ENCODE measurements at regions not wholly inside any gene's neighbourhood (a gene's known extent, or its start where the extent isn't known, plus 50 kb on each side); places are given as distances from the start of the nearest gene placed in this dataset.

DNA sequence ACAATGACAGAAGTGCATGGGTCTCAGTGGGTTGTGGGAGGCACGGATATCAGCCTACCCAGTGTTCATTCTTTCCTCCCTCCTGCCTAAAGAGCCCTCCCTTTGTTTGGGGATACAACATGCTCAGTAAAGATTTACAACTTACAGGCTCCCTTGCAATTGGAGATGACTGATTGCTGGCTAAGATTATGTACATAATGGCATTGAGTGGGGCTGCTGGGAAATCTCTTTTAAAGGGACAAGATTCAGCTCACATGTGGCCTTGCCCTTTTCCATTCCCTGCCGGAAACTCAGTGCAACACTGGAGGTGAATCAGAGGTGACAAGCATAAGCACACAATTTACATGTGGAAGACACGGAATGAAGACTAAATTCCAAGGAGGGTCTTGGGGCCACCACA lies 83.7 kb upstream of the CHRM3 start:
- H3K79me2 ChIP-seq (replicated peaks; ENCODE audit: insufficient read depth, low read length), result no peaks in the 10 kb centered on the region
- no peaks in the 10 kb centered on the region for H4K20me1 ChIP-seq (ENCODE audit: insufficient read depth)
- no peaks in the 10 kb centered on the region for H3K36me3 ChIP-seq (ENCODE audit: insufficient read depth, low read length)
- H3K27me3 ChIP-seq (ENCODE audit: insufficient read depth, low read depth, low read length), result no peaks in the 10 kb centered on the region
- no peak overlapping the region for H3K9ac ChIP-seq (ENCODE audit: low read length)
- H2AFZ ChIP-seq (ENCODE audit: low read depth, low read length), result no peak overlapping the region
- H3K27ac ChIP-seq (ENCODE audit: low read length), result no peak overlapping the region
- H3K4me3 ChIP-seq (ENCODE audit: low read length), result no peak overlapping the region
- H3K9me2 ChIP-seq (ENCODE audit: insufficient read depth, low read length), result no peaks in the 10 kb centered on the region
- TF ChIP-seq SMC3 (conservative IDR thresholded peaks at IDR 0.05; ENCODE audit: poor library complexity), result no peak
- TF ChIP-seq, protein P1, sequence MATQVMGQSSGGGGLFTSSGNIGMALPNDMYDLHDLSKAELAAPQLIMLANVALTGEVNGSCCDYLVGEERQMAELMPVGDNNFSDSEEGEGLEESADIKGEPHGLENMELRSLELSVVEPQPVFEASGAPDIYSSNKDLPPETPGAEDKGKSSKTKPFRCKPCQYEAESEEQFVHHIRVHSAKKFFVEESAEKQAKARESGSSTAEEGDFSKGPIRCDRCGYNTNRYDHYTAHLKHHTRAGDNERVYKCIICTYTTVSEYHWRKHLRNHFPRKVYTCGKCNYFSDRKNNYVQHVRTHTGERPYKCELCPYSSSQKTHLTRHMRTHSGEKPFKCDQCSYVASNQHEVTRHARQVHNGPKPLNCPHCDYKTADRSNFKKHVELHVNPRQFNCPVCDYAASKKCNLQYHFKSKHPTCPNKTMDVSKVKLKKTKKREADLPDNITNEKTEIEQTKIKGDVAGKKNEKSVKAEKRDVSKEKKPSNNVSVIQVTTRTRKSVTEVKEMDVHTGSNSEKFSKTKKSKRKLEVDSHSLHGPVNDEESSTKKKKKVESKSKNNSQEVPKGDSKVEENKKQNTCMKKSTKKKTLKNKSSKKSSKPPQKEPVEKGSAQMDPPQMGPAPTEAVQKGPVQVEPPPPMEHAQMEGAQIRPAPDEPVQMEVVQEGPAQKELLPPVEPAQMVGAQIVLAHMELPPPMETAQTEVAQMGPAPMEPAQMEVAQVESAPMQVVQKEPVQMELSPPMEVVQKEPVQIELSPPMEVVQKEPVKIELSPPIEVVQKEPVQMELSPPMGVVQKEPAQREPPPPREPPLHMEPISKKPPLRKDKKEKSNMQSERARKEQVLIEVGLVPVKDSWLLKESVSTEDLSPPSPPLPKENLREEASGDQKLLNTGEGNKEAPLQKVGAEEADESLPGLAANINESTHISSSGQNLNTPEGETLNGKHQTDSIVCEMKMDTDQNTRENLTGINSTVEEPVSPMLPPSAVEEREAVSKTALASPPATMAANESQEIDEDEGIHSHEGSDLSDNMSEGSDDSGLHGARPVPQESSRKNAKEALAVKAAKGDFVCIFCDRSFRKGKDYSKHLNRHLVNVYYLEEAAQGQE (IDR thresholded peaks at IDR 0.05; ENCODE audit: borderline replicate concordance), result no peak
- no peak for TF ChIP-seq EP300 (conservative IDR thresholded peaks at IDR 0.05; ENCODE audit: poor library complexity, severe bottlenecking)
- TF ChIP-seq, protein P2, sequence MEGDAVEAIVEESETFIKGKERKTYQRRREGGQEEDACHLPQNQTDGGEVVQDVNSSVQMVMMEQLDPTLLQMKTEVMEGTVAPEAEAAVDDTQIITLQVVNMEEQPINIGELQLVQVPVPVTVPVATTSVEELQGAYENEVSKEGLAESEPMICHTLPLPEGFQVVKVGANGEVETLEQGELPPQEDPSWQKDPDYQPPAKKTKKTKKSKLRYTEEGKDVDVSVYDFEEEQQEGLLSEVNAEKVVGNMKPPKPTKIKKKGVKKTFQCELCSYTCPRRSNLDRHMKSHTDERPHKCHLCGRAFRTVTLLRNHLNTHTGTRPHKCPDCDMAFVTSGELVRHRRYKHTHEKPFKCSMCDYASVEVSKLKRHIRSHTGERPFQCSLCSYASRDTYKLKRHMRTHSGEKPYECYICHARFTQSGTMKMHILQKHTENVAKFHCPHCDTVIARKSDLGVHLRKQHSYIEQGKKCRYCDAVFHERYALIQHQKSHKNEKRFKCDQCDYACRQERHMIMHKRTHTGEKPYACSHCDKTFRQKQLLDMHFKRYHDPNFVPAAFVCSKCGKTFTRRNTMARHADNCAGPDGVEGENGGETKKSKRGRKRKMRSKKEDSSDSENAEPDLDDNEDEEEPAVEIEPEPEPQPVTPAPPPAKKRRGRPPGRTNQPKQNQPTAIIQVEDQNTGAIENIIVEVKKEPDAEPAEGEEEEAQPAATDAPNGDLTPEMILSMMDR (IDR thresholded peaks at IDR 0.05; ENCODE audit: poor library complexity, severe bottlenecking), result no peak
- TF ChIP-seq RAD21 (conservative IDR thresholded peaks at IDR 0.05), result no peak
- TF ChIP-seq EZH2 (IDR thresholded peaks at IDR 0.05; ENCODE audit: borderline replicate concordance, insufficient read depth, low read length, poor library complexity, severe bottlenecking), result no peak
- TF ChIP-seq MXI1 (conservative IDR thresholded peaks at IDR 0.05; ENCODE audit: poor library complexity, severe bottlenecking), result no peak
- no peak for TF ChIP-seq TAF1 (IDR thresholded peaks at IDR 0.05; ENCODE audit: low read depth)
- no peak for TF ChIP-seq POLR2AphosphoS5 (IDR thresholded peaks at IDR 0.05)
- H3K4me2 ChIP-seq (ENCODE audit: low read length), result no peak overlapping the region
- H3K9me3 ChIP-seq (ENCODE audit: low read length), result no peaks in the 10 kb centered on the region
- H3F3A ChIP-seq (ENCODE audit: insufficient read depth, low read length, poor library complexity, severe bottlenecking), result no peaks in the 10 kb centered on the region

DNA sequence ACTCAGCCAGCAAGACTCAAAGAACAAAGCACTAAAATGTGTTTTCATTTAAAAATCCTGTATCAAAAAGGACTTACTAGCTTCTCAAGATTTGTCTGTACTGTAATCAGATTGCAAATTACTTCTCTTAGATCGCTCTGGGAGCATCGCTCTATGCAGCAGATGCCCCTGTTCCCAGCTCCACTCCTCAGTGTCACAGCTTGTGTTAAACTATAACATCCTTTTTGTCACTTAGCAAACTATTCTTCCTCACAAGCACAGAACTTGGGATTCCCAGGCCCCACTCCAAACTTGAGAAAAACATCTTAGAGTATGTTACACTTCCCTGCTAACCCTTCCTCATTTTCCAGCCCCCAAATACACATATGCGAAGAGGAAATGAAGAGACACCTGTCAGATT lies 85.1 kb upstream of the CHRM3 start:
- no peak for TF ChIP-seq TAF1 (IDR thresholded peaks at IDR 0.05; ENCODE audit: low read depth)
- TF ChIP-seq EP300 (conservative IDR thresholded peaks at IDR 0.05; ENCODE audit: poor library complexity, severe bottlenecking), result no peak
- no peak for TF ChIP-seq MXI1 (conservative IDR thresholded peaks at IDR 0.05; ENCODE audit: poor library complexity, severe bottlenecking)
- TF ChIP-seq RAD21 (conservative IDR thresholded peaks at IDR 0.05), result no peak
- no peak for TF ChIP-seq SMC3 (conservative IDR thresholded peaks at IDR 0.05; ENCODE audit: poor library complexity)
- no peak for TF ChIP-seq POLR2AphosphoS5 (IDR thresholded peaks at IDR 0.05)
- TF ChIP-seq EZH2 (IDR thresholded peaks at IDR 0.05; ENCODE audit: borderline replicate concordance, insufficient read depth, low read length, poor library complexity, severe bottlenecking), result no peak
- TF ChIP-seq, protein P2 (IDR thresholded peaks at IDR 0.05; ENCODE audit: poor library complexity, severe bottlenecking), result no peak
- TF ChIP-seq, protein P1 (IDR thresholded peaks at IDR 0.05; ENCODE audit: borderline replicate concordance), result no peak
- Histone ChIP-seq H3K36me3 (ENCODE audit: insufficient read depth, low read length) (no peaks in the 10 kb centered on the region), H3K4me2 (ENCODE audit: low read length) (no peak overlapping the region), H3K79me2 (replicated peaks; ENCODE audit: insufficient read depth, low read length) (no peaks in the 10 kb centered on the region), H3K9ac (ENCODE audit: low read length) (no peak overlapping the region), H3K4me3 (ENCODE audit: low read length) (no peak overlapping the region), H2AFZ (ENCODE audit: low read depth, low read length) (no peak overlapping the region), H3K27me3 (ENCODE audit: insufficient read depth, low read depth, low read length) (no peaks in the 10 kb centered on the region), H3K9me3 (ENCODE audit: low read length) (no peaks in the 10 kb centered on the region), H3F3A (ENCODE audit: insufficient read depth, low read length, poor library complexity, severe bottlenecking) (no peaks in the 10 kb centered on the region), H3K27ac (ENCODE audit: low read length) (no peak overlapping the region), H4K20me1 (ENCODE audit: insufficient read depth) (no peaks in the 10 kb centered on the region), H3K9me2 (ENCODE audit: insufficient read depth, low read length) (no peaks in the 10 kb centered on the region)

All from neural cell (in vitro differentiated cells).